ENCODE measurements at regions not wholly inside any gene's neighbourhood (a gene's known extent, or its start where the extent isn't known, plus 50 kb on each side); places are given as distances from the start of the nearest gene placed in this dataset.
A peak's percentile ranks its signal among the peaks of the same experiment; 100 is the strongest.

GRCh38 chr11:121898903-121899302 is 217.1 kb downstream of the BLID start:
- DNase-seq, result no peak

DNA sequence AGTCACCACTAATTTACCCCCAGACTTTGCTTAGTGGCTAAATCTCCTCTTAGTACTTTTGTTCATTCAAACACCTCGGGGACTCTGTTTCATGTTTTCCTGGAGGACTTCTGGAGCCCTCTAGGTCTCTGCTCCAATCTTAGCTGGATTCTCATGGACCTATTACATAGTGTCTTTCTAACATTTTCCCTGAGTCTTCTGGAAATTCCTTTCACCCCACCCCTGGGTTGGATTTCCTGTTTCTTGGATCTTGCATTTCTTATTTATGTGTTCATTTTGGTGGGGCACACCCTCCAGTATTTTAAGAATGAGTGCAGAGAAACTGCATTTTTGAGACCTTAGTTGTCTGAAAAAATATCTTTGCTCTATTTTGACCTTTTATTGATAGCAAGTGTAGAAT is 220.1 kb downstream of the BLID start:
- DNase-seq, result no peak

- no peak for DNase-seq
Measured at GRCh38 chr11:121894581-121894980, 221.4 kb downstream of the BLID start.

DNA sequence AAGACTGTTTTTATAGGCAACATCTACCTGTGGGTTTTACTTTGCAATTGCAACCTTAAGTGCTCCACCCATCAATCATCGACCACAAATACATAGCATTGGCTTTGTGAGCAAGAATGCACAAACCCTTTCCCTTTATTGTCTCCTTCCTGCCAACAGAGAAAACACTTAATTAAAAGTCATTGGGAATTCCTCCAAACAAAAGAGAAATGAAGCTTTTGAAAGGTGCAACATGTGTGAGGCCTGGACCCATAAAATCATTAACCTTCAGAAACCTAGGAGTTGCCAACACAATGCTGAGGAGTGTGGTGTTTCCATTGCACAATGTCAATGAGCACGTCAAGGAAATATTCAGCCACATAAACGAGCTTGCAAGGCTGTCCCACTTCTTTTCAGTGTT is 223.2 kb downstream of the BLID start:
- DNase-seq, result no peak

- DNase-seq, result no peak
Measured at GRCh38 chr11:121892131-121892681, 223.8 kb downstream of the BLID start.

DNA sequence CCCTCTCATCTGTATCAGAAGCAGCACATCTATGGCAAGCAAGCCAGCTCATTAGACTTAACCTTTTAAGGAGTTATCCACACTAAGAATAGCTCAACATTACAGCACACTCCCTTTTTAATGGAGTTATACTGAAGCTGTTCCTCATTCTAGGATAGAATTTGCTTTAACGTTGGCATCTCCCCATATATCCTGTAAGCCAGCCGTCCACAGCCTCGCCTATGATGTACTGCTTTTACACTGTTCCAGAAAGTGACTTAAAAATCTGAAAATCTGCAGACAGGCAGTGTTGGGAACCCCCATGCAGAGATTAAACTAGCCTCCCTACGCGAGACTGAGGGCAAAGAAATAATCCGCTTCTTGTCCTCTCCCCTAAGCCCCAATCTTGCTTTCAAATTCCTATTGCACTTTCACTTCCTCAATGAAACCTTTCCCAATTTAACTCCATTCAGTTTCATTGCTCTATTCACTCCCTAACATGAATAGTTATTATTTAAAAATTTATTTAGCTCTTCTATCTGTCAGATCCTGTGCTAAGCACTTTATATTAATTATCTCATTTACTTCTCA is 225.0 kb downstream of the BLID start:
- DNase-seq, result no peak

- no peak for DNase-seq
Measured at GRCh38 chr11:121890377-121890776, 225.6 kb downstream of the BLID start.

DNA sequence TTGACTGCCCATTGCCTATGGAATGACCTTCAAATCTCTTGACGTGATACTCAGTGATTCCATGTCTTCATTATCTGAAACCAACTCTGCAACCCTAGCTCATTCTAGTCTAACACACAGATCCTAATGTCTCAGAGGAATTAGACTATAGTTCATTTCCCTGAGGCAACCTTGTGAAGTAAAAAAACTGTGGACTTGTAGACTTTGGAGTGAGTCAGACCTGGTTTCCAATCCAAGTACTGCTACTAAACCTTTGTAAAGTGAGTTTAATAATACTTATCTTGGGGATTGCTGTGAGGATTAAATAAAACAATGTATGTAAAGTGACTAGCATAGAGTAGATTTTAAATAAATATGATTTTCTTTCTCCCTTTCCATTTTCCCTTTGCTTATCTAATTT is 226.1 kb downstream of the BLID start:
- DNase-seq, result no peak

GRCh38 chr11:121889186-121889585 is 226.8 kb downstream of the BLID start:
- no peak for DNase-seq

GRCh38 chr11:121887976-121888557 is 227.9 kb downstream of the BLID start:
- no peak for DNase-seq

- DNase-seq, result no peak
Measured at GRCh38 chr11:121887569-121887968, 228.4 kb downstream of the BLID start.

DNA sequence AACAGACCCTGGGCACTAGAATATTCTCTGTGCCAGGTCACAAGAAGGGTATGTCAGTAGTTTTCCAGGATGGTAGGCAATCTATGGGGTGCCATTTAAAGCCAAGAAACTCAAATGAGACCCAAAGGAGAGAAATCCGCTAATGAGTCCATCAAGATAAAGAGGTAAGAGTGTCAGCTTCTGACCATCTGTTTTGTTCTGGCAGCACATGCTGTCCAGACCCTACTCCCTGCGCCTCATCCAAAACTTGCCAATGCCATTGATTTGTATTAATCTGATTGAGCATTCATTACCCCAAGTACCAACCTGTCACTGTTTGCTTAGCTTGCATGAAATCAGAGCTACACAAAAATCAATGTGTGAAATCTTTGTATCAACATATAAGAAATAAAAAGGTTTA is 229.0 kb downstream of the BLID start:
- peak in 1 of 2 experiments; percentile 21 for DNase-seq

DNA sequence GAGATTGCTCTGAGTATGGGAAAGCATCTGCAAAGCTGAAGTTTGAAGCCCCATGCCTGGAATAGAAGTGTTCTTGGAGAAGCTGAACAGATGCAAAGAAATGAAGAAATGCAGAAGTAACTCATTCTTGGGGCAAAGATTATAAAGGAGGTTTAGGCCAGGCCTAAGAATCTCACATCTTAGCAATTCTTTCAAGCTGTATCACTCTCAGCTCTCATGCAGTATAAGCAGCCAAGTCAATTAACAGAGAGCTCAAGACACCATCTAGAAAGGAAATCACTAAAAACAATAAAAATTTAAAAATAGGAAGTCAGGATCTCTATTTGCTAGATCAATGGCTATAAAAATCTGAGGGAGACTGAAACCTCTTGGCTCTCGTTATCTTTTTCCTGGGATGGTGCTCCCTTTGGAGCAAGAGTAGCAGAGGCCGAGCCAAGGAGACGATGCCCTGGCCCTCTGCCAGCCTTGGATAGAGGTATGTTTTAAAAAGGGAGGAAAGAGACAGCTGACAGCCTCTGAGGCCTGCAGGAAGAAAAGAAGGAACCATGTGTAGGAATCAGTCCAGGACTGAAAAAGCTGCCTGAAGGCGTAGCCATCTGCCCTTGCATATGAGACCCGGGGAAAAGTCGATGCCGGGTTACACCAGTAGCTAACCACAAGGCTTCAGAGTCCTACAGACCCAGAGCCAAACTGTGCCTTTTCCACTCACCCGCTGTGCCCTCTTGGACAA is 229.8 kb downstream of the BLID start:
- peak in 1 of 2 experiments; percentile 57 for DNase-seq

DNA sequence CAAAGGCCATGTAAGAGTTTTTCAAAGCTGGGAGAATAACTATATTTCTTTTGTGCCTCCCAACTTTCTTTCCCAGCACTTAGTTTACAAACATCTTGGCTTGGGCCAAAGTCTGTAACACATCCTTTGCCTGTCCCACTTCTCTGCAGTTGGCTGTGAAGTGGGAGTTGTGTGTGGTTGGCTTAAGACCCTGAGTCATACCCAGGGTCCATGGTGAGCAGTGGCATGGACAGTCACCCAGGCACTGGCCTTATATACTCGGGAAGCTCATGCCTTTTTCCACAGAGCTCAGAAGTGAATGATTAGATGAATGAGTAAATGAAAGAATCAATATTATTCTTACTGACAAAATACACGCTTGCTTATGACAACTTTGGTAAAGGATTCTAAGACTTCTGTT is 231.4 kb downstream of the BLID start:
- DNase-seq, result no peak

GRCh38 chr11:121881806-121882205 is 234.2 kb downstream of the BLID start:
- no peak for DNase-seq

DNA sequence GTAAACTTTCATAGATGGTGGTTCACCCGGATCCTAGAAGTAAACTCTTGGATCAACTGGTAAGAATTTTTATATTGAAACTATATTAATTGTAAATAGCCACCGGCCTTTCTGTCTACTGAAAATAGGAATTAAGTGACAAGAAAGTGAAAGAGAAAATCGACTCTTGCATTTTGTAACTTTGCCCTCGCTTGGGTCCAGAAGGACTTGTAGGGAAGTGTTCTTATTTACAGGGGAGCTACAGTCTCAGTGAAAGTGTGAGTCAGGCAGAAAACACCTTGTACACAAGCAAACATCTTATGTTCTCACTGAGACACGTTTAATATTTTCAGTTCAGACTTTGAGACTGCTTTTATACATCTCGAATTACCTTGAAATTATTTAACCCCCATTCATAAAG is 238.9 kb downstream of the BLID start:
- DNase-seq, result no peak

- DNase-seq, result no peak
Measured at GRCh38 chr11:121873766-121874165, 242.2 kb downstream of the BLID start.

- no peak for DNase-seq
Measured at GRCh38 chr11:121872356-121872755, 243.7 kb downstream of the BLID start.

GRCh38 chr11:121870206-121871045 is 245.6 kb downstream of the BLID start:
- no peak for DNase-seq

DNA sequence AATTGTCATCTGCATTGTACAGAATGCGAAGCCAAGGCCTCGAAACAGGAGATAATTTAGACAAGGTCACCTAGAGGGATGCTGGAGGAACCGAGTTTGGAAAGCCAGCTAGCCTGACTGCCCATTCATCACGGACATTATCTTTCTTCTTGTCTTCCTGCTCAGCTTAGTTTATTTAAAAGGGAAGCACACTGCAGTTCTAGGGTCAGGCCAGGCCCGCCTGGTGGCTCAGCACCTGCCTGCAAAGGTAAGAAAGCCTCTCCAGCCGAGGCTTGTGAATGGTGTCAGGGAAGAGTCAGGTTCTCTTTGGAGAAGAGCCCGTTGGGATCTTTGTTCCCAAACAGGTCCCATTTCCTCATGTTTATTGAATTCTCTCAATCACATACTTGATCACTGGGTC is 246.5 kb downstream of the BLID start:
- no peak for DNase-seq

- DNase-seq, result no peak
Measured at GRCh38 chr11:121866754-121867153, 249.3 kb downstream of the BLID start.

GRCh38 chr11:121864660-121865059 is 251.4 kb downstream of the BLID start:
- no peak for DNase-seq

- no peak for DNase-seq
Measured at GRCh38 chr11:121863126-121863525, 252.9 kb downstream of the BLID start.

All from NCI-H446 (cell line).